Transverse colon (tissue), 3 donors: ENCODE measurements at regions not wholly inside any gene's neighbourhood (a gene's known extent, or its start where the extent isn't known, plus 50 kb on each side); places are given as distances from the start of the nearest gene placed in this dataset.

Experiments used
- EP300 ChIP-seq: sonication (generic); formaldehyde crosslinking; IDR thresholded peaks from one replicate; pipeline ENCODE4 v1.6.1; 2017; ENCODE audit warnings: antibody characterized with exemption, low read depth
- POLR2A ChIP-seq: fragments of 450-650 bp; IDR thresholded peaks from one replicate; pipeline ENCODE4 v1.6.1; 2016; ENCODE audit warnings: antibody characterized with exemption, mild to moderate bottlenecking, moderate library complexity
- TF ChIP-seq, protein P1 (sequence below), 5 experiments: fragments of 200-600 bp in 3 of 5; fragments of 450-650 bp in 2 of 5; sonication (generic) in 3 of 5; IDR thresholded peaks; 1 replicate in 2 of 5; 2 replicates in 3 of 5; pipeline ENCODE4 v1.5.1; 2016 to 2017; ENCODE audit warnings: antibody characterized with exemption in 5 of 5, inconsistent platforms in 3 of 5, mild to moderate bottlenecking in 2 of 5, moderate library complexity in 1 of 5

DNA sequence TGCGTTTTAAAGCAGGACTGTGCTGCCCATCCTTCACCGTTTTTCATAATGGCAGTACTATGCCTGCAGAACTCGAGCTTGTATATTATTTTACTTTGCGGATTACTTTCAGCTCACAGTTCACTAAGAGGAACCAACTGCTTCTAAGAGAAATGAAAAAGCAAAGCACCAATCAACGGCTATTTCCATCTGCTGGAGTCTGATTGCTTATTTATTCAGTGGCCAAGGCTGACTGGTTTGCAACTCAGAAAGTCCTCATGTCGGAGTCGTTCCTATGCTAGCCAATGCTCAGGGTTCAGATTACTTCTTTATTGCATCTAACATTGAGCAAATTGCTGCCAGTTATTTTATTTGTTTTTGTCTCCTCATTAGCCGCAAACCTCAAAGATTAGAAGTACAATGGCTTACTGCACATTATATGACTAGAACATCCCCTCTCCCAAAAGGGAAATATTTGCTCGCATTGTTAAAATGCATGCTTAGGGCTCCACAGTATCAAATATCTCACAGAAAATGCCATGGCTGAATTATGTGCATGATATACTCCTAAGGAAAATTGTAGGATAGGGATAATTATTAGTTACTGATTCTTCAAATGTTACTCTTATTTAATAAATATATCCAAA, 1628.2 kb upstream of the ADGRL3 start:
- TF ChIP-seq, protein P1, sequence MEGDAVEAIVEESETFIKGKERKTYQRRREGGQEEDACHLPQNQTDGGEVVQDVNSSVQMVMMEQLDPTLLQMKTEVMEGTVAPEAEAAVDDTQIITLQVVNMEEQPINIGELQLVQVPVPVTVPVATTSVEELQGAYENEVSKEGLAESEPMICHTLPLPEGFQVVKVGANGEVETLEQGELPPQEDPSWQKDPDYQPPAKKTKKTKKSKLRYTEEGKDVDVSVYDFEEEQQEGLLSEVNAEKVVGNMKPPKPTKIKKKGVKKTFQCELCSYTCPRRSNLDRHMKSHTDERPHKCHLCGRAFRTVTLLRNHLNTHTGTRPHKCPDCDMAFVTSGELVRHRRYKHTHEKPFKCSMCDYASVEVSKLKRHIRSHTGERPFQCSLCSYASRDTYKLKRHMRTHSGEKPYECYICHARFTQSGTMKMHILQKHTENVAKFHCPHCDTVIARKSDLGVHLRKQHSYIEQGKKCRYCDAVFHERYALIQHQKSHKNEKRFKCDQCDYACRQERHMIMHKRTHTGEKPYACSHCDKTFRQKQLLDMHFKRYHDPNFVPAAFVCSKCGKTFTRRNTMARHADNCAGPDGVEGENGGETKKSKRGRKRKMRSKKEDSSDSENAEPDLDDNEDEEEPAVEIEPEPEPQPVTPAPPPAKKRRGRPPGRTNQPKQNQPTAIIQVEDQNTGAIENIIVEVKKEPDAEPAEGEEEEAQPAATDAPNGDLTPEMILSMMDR (IDR thresholded peaks at IDR 0.05), result no peak
- TF ChIP-seq EP300 (no peak), POLR2A (no peak)
